GM19043 (cell line): ENCODE measurements at regions not wholly inside any gene's neighbourhood (a gene's known extent, or its start where the extent isn't known, plus 50 kb on each side); places are given as distances from the start of the nearest gene placed in this dataset.

Experiments
- ATAC-seq: cut with Tn5 transposase; IDR thresholded peaks from one replicate; pipeline ENCODE4 v1.9.1; 2021; ENCODE audit warnings: low read depth; ENCODE audit not compliant: unreplicated experiment

GRCh38 chr7:98679741-98680140, 62.7 kb downstream of the NPTX2 start:
- no peak for ATAC-seq

GRCh38 chr7:98681511-98681910, 64.4 kb downstream of the NPTX2 start:
- no peak for ATAC-seq

- no peak for ATAC-seq
These were observed 64.9 kb downstream of the NPTX2 start for GRCh38 chr7:98681951-98682350.

DNA sequence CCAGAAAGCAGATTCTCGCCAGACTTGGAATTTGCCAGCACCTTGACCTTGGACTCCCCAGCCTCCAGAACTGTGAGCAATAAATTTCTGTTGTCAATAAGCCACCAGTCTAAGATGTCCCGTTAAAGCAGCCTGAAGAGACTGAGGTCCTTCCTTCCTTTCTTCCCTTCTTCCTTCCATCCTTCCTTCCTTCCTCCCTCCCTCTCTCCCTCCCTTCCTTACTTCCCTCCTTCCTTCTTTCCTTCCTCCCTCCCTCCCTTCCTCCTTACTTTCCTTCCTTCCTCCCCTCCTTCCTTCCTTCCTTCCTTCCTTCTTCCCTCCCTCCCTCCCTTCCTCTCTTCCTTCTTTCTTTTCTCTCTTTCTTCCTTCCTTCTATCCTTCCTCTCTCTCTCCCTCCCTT, 66.4 kb downstream of the NPTX2 start:
- ATAC-seq = no peak

GRCh38 chr7:98685541-98685940, 68.5 kb downstream of the NPTX2 start:
- no peak for ATAC-seq

- no peak for ATAC-seq
These were observed 69.5 kb downstream of the NPTX2 start for GRCh38 chr7:98686466-98687080.

DNA sequence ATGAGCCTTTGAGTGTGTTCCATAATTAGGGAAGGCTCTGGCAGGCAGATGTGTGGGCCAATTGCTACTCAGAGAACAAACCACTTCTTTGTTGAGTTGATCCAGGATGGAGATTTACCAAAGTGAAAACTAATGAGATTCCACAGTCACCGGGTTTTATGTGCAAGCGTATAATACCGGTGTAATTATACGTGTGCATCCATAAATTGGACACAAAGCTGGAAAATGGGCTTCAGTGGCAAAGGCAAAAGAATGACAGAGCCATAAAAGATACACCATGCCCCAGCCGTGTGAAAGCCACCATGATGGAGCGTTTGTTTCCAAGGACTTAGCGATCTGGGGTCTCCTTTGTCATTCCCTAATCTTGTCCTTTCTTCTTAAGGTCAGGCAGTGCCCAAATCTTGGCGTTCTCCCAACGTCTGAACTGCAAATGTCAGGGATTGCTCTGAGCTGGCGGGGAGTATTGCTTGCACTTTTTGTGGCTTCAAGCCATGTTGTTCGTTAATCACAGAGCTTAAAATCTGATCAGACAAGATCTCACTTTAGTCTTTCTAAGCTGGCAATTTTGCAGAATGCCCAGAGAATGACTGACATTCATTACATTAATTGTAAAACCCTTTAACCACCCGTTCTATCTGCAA, 70.1 kb downstream of the NPTX2 start:
- no peak for ATAC-seq

GRCh38 chr7:98691619-98692018, 74.5 kb downstream of the NPTX2 start:
- ATAC-seq = no peak

GRCh38 chr7:98697083-98697482, 80.0 kb downstream of the NPTX2 start:
- no peak for ATAC-seq

DNA sequence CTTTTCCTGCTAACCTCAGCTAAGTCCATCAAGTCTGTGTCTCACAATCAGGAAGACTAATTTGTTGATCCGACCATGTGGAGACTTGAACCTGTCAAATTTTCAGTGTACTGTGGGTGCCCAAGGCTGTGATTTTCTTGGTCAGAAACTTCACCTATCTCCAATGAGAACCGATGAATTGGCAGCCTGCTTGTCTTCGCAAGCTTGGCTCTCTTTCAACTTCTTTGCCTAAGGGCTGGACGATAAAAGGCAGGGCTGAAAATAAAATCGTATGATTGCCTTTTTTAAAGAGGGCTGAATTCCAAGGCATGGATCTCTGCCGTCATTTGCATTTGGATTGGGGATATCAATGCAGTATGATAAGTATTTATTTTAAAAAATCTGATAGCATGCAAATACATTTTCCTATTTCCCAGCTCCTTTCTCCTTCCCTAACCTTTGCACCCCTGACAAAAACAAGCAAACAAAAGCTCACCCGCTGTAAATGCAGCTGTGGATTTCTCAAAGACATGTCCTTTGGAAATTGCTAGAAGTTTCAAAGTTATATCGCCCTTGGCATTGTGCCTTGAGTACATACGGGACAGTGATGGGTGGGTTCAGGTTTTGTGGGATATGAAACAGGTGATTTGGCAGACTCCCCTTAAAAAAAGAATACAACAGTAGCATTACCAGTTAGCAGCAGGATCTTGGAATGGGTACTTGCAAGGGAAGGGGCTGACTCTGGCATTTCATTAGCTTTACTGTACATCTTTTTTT, 80.6 kb downstream of the NPTX2 start:
- ATAC-seq = no peak

DNA sequence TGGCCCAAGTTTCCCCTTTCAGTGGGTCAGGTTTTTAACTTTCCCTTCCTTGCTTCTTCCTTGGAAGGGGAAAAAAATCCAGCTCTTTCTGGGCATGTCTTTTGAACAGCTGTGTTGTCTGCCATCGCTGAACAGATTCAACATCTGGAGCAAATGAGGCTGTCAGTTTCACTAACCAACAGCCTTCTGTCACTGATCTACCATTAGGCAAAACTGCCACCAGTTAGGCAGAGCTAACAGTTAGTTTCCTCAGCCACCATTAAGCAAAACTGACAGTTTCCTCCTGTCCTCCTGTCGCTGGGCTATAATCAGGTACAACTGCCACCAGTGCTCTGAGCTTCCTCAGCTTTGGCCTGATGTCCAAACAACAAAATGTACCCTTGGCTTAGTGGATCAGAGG, 81.9 kb downstream of the NPTX2 start:
- ATAC-seq = no peak

DNA sequence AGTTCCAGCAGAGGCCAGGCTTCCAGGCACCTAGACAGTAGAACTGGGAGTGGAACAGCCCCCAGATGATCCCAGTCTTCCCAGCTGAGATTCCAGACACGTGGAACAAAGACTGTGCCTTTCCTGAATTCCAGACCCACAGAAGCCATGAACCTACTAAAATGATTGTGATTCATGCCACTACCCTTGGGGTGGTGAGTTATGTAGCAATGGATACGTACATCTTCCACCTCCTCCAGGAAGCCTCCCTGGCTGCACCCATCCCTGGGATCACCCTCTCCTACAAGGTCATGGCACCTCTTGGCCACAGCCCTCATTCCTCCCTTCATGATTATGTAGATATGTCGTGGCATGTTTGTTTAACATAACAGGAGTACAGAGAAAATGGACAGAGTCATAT, 83.4 kb downstream of the NPTX2 start:
- ATAC-seq = no peak

- no peak for ATAC-seq
These were observed 84.3 kb downstream of the NPTX2 start for GRCh38 chr7:98701372-98701771.

DNA sequence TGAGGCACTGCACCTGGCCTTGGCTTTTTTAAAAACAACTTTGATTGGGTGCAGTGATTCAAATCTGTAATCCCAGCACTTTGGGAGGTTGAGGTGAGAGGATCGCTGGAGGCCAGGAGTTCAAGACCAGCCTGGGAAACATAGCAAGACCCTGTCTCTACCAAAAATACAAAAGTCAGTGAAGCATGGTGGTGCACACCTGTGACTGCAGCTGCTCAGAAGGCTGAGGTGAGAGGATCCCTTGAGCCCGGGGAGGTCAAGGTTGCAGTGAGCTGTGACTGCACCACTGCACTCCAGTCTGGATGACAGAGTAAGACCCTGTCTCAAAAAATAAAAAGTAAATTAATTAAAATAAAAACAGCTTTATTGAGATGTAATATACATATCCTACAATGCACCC, 84.9 kb downstream of the NPTX2 start:
- ATAC-seq = no peak

DNA sequence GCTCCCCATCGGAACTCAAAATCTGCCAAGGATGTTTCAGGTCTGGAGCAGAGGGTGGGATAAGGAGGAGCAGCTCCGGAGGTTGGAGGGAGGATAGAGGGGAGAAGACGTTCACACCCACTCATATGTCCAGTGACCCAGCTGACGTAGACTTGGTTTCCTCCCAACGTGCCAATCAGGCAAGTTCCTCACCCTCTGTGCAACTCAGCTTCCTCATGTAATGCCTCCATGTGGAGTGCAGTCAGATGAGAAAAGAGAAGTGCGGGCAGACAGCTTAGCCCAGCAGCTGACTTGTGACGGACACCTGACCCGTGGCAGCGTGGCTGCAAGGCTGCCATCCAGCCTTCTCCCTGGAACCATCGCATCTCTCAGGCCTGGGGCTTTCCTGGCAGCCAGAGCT, 86.8 kb downstream of the NPTX2 start:
- no peak for ATAC-seq

- no peak for ATAC-seq
These were observed 88.5 kb downstream of the NPTX2 start for GRCh38 chr7:98705626-98706025.

DNA sequence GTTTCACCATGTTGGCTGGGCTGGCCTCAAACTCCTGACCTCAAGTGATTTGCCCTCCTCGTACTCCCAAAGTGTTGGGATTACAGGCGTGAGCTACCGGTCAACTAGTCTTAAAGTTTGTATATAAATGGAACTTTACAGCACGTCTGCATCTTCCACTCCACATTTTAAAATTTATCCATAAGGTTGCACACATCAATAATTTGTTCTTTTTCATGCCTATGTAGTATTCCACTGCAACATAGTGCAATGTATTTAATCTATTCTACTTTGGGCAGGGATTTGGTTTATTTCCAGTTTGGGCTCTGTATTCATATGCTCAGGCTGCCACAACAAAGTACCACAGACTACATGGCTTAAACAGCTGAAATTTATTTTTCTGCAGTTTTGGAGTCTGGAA, 90.0 kb downstream of the NPTX2 start:
- ATAC-seq = no peak

- ATAC-seq = no peak
These were observed 94.9 kb downstream of the NPTX2 start for GRCh38 chr7:98711945-98712344.

GRCh38 chr7:98713165-98713810, 96.2 kb downstream of the NPTX2 start:
- ATAC-seq = no peak

- ATAC-seq = no peak
These were observed 102.3 kb downstream of the NPTX2 start for GRCh38 chr7:98719396-98719795.

DNA sequence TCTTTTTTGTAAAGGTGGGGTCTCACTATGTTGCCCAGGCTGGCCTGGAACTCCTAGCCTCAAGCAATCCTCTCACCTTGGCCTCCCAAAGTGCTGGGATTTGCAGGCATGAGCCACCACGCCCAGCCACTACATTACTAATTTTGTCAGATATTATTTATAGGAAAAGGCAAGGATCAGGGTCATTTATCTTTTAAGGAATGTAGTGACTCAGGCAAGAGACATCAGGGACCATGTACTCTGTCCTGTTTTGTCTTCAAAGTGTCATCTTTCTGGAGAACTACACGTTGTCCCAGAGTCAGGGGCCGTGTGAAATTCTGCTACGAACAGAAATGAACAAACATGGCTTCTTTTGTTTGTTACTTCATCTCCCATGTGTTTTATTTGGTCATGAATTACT, 105.3 kb downstream of the NPTX2 start:
- ATAC-seq = no peak
